Skeletal muscle cell (primary cell): ENCODE measurements at regions not wholly inside any gene's neighbourhood (a gene's known extent, or its start where the extent isn't known, plus 50 kb on each side); places are given as distances from the start of the nearest gene placed in this dataset.

Source experiments
- DNase-seq: peaks from one replicate; pipeline ENCODE4 v3.0.0-alpha.2; 2010; ENCODE audit warnings: low read depth
- H3K4me3 ChIP-seq: 2 replicates; pipeline ENCODE4 v1.5.1; 2011; ENCODE audit warnings: low read depth, mild to moderate bottlenecking, control low read depth, low read length, moderate library complexity

GRCh38 chr13:63044589-63045313 is 1629.1 kb upstream of the PCDH20 start:
- no peak overlapping the region for H3K4me3 ChIP-seq
- DNase-seq, result no peak

- DNase-seq, result no peak
These were observed 1627.0 kb upstream of the PCDH20 start for GRCh38 chr13:63042686-63043085.

DNA sequence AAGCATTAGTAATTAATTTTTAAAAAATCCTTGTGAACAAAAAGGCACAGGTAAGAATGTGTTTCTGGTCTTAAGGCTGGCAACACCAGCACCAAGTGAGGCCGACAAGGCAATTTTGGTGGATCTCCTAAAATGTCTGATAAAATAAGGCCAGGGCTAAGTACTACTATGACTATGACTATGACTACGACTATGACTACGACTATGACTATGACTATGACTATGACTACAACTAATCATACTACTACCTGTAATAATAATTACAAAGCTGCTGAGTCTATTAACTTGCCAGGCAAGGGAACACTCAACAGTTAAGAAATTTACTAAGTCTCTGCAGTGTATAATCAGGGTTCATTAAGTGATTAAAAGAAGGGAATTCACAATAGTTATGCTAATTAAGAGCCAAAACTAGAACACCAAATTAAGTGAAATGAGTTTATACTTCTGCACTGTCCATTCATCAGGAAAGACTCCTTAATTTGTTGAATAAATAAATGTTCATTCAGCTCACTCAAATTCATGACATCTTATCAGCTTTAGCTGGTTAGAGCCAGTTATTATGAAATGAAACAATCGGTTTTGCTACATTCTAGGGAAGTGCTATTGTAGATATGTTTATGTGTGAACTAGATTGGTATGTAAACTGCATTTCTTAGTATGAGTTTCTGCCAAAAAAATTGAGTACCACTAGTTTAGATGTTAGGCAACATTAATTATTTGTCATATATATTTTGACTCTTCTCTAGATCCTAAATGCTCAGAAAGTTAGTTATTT is 1626.2 kb upstream of the PCDH20 start:
- DNase-seq, result no peak
- no peak overlapping the region for H3K4me3 ChIP-seq

More at GRCh38 chr13:63042686-63043085, 1627.0 kb upstream of the PCDH20 start:
- no peak overlapping the region for H3K4me3 ChIP-seq

DNA sequence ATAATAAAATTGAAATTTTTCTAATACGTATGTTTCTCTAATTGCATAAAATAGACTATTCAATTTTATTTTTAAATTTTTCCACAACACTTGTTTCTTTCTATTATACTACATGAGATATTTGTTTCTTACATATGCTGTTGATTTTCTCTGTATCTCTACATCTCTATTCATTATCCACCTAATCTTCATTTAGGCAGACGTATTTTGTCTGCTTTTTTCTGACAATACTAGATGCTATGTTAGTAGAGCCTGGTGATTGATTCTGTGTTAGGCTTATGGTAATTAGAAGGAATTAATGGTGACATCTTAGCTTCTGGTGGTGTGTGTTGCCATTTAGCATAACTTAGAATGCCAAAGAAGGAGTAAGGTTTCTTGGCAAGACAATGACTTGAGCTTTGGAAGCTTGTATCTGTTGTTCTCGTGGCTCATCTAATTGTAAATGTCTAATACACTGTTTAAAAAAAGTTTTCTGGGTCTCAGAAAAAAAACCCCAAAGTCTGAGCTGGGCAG is 1610.7 kb upstream of the PCDH20 start:
- no peak overlapping the region for H3K4me3 ChIP-seq
- no peak for DNase-seq

GRCh38 chr13:63025741-63026140 is 1610.1 kb upstream of the PCDH20 start:
- DNase-seq, result no peak
- H3K4me3 ChIP-seq, result no peak overlapping the region

DNA sequence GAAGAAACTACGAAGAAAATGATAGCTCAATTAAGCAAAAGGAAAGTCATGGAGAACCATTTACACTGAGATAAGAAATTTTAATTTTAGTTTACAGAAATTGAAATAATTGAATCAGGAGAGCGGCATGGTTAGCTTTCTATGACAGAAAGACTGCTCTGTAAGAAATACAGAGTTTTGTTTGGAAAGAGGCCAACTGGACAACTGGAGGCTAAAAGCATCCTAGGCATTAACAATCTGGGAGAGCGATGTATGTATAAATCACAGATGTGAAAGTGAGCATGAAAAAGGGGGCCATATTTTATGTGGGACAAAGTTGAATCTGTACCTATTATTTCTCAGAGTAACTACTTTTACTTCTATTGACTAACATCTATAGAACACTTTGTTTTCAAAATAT is 1608.8 kb upstream of the PCDH20 start:
- DNase-seq, result peak; percentile 22
- H3K4me3 ChIP-seq, result no peak overlapping the region

- H3K4me3 ChIP-seq, result no peak overlapping the region
- DNase-seq, result peak; percentile 31
These were observed 1596.3 kb upstream of the PCDH20 start for GRCh38 chr13:63011996-63012395.

- no peak for DNase-seq
- H3K4me3 ChIP-seq, result no peak overlapping the region
These were observed 1594.5 kb upstream of the PCDH20 start for GRCh38 chr13:63010072-63010658.

DNA sequence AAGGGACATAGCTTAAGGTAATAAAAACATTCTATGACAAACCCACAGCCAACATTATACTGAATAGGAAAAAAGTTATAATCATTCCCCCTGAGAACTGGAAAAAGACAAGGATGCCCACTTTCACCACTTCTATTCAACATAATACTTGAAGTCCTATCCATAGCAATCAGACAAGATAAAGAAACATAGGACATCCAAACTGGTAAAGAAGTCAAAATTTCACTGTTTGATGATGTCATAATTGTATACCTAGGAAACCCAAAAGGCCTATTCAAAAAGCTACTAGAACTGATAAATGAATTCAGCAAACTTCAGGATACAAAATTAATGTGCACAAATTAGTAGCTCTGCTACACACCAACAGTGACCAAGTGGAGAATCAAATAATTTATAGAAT is 1590.0 kb upstream of the PCDH20 start:
- H3K4me3 ChIP-seq, result no peak overlapping the region
- DNase-seq, result no peak

DNA sequence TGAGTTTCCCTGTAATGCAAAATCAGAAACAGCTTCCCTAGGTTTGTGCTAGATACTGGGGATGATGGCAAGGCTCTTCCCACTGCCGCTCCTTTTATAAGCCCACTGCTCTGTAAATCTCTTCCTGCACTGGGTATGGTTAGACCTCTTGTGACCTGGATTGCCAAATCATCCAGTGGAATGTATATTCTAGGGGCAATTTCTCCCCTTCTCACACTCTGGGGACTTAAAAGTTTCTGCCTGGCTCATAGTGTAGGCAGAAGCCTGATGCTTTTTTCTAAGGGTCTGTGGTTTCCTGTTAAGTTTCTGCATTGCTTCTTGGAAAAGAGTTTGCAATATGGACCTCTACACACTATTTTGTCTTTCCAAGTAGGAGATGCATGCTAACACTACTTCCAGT is 1582.0 kb upstream of the PCDH20 start:
- no peak overlapping the region for H3K4me3 ChIP-seq
- DNase-seq, result peak; percentile 52

DNA sequence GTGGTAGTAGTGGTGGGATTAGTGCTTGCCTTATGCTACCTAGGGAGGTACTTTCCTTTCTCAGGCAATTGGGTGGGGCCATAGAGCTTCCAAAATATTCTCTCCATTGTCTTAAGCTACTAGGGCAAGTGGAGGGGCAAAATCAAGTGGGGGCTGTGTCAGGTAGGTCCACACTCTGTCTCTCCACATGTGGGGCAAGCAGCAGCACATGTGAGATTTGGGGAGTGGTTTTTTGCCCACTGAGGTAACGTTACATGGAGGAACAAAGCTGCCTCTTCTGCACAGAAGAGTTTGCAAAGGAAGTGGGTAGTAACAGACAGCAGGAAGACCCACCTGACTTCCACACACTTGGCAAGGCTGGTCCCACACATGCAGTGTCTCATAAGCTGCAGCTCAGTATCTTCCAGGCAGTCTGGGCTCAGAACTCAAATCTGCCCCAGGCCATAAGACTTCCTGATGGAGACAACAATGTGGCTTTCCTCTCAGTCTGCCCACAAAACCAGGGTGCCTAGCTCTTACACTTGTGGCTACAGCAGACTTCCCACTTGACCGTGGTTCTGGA is 1581.5 kb upstream of the PCDH20 start:
- no peak for DNase-seq
- H3K4me3 ChIP-seq, result no peak overlapping the region

GRCh38 chr13:62973804-62974203 is 1558.2 kb upstream of the PCDH20 start:
- H3K4me3 ChIP-seq, result no peak overlapping the region
- no peak for DNase-seq

GRCh38 chr13:62964522-62964921 is 1548.9 kb upstream of the PCDH20 start:
- no peak overlapping the region for H3K4me3 ChIP-seq
- DNase-seq, result no peak

GRCh38 chr13:62960723-62961122 is 1545.1 kb upstream of the PCDH20 start:
- no peak for DNase-seq
- H3K4me3 ChIP-seq, result no peak overlapping the region

DNA sequence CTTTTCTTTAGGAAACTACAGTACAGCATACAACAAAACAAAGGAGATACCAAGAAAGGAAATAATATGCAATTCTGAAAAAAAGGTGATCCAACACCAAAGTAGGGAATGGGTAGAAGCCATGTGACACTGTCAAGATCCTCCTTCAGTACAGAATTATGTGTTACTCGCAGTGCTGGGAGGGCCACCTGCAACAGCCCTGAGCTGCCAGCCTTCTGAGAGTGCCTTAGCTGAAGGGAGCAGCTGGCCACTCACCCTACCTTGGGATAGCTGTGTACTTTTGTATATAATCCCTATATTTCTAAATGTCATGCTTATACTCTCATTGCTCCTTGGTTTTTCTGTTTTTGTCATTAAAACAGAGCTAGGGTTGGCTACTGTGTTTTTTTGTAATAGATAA is 1518.2 kb upstream of the PCDH20 start:
- DNase-seq, result no peak
- no peak overlapping the region for H3K4me3 ChIP-seq

DNA sequence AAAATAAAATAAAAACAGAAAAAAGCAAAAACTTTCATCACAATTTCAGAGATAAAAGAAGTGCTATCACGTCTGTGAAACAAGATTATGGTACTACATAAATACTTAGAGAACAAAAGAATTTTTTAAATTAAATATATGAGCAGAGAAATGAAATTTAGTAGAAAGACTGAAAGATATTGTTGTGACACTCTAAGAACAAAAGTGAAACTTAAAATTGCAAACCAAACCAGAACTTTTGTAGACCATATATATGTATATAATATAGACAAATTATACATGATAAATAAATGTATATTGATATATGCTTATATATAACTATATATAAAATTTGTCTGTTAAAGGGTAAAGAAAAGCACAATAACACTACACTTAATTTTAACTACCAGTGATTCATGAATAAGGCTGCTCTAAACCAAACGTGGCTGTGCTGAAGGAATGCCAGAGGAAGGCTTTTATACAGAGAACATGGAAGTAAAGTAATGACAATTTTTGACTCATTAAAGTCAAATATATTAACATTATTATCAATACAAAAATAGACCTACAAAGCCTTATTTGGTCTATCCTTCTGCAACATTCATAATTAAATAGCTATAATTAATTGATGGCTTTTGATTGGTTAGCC is 1516.7 kb upstream of the PCDH20 start:
- H3K4me3 ChIP-seq, result no peak overlapping the region
- DNase-seq, result peak; percentile 11

- no peak overlapping the region for H3K4me3 ChIP-seq
- DNase-seq, result peak; percentile 38
These were observed 1516.2 kb upstream of the PCDH20 start for GRCh38 chr13:62931853-62932252.

DNA sequence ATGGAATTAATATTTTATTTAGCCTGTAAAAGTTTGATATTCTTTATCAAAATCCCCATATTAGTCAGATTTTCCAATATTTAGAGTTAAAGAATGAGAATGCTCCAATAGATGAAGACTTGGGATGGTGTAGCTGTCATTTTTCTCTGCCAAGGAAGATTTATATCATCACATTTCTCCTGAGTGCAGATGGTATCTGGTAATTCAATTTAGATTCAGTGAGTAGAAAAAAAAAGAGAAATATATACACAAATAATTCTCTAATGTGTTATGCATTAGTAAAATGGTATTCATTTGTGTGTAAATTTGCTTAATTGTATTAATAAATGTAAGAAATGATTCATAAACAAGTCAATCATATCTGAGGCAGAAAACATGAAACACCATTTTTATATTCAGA is 1508.7 kb upstream of the PCDH20 start:
- no peak overlapping the region for H3K4me3 ChIP-seq
- DNase-seq, result no peak

GRCh38 chr13:62920159-62920558 is 1504.5 kb upstream of the PCDH20 start:
- no peak for DNase-seq
- H3K4me3 ChIP-seq, result no peak overlapping the region

GRCh38 chr13:62919491-62919890 is 1503.8 kb upstream of the PCDH20 start:
- DNase-seq, result no peak

More at GRCh38 chr13:62919491-62919890, 1503.8 kb upstream of the PCDH20 start:
- H3K4me3 ChIP-seq, result no peak overlapping the region
